HG02798 (cell line): ENCODE measurements at regions not wholly inside any gene's neighbourhood (a gene's known extent, or its start where the extent isn't known, plus 50 kb on each side); places are given as distances from the start of the nearest gene placed in this dataset.
"Not testable (repeated sequence)": the region's sequence is repeated elsewhere in the genome, so short reads cannot be mapped to it uniquely, and the experiment has no call there.

Experiments
- ATAC-seq: cut with Tn5 transposase; IDR thresholded peaks from one replicate; pipeline ENCODE4 v1.9.1; 2021; ENCODE audit warnings: mild to moderate bottlenecking; ENCODE audit not compliant: unreplicated experiment, poor library complexity

- ATAC-seq = no peak
These were observed 315.9 kb upstream of the RPS23 start for GRCh38 chr5:82594097-82594496.

- no peak for ATAC-seq
These were observed 315.3 kb upstream of the RPS23 start for GRCh38 chr5:82593481-82593880.

- no peak for ATAC-seq
These were observed 312.9 kb upstream of the RPS23 start for GRCh38 chr5:82591021-82591515.

- no peak for ATAC-seq
These were observed 312.0 kb upstream of the RPS23 start for GRCh38 chr5:82590112-82590511.

GRCh38 chr5:82586661-82587310 is 308.6 kb upstream of the RPS23 start:
- ATAC-seq = no peak

GRCh38 chr5:82586181-82586580 is 308.0 kb upstream of the RPS23 start:
- no peak for ATAC-seq

- ATAC-seq = no peak
These were observed 306.5 kb upstream of the RPS23 start for GRCh38 chr5:82584631-82585030.

- not testable (repeated sequence) for ATAC-seq
These were observed 305.2 kb upstream of the RPS23 start for GRCh38 chr5:82583331-82583730.

- no peak for ATAC-seq
These were observed 286.8 kb upstream of the RPS23 start for GRCh38 chr5:82564963-82565362.

GRCh38 chr5:82563745-82564144 is 285.6 kb upstream of the RPS23 start:
- no peak for ATAC-seq

GRCh38 chr5:82562696-82563240 is 284.6 kb upstream of the RPS23 start:
- no peak for ATAC-seq

GRCh38 chr5:82561797-82562196 is 283.6 kb upstream of the RPS23 start:
- ATAC-seq = no peak

- no peak for ATAC-seq
These were observed 282.8 kb upstream of the RPS23 start for GRCh38 chr5:82560969-82561368.

- no peak for ATAC-seq
These were observed 282.4 kb upstream of the RPS23 start for GRCh38 chr5:82560561-82560960.

GRCh38 chr5:82551840-82552385 is 273.8 kb upstream of the RPS23 start:
- no peak for ATAC-seq

GRCh38 chr5:82551192-82551591 is 273.0 kb upstream of the RPS23 start:
- no peak for ATAC-seq

GRCh38 chr5:82549263-82549662 is 271.1 kb upstream of the RPS23 start:
- no peak for ATAC-seq

GRCh38 chr5:82544004-82544403 is 265.9 kb upstream of the RPS23 start:
- no peak for ATAC-seq

GRCh38 chr5:82540301-82540700 is 262.1 kb upstream of the RPS23 start:
- no peak for ATAC-seq

- ATAC-seq = no peak
These were observed 260.3 kb upstream of the RPS23 start for GRCh38 chr5:82538339-82539034.

- no peak for ATAC-seq
These were observed 259.6 kb upstream of the RPS23 start for GRCh38 chr5:82537687-82538306.
